BJ (cell line): ENCODE measurements at regions not wholly inside any gene's neighbourhood (a gene's known extent, or its start where the extent isn't known, plus 50 kb on each side); places are given as distances from the start of the nearest gene placed in this dataset.
"Not testable (repeated sequence)": the region's sequence is repeated elsewhere in the genome, so short reads cannot be mapped to it uniquely, and the experiment has no call there.

Experiments
- CTCF ChIA-PET: fragments of 350-600 bp; formaldehyde crosslinking; extraction: SDS; loops from one replicate; lab custom pipeline; 2021; ENCODE audit warnings: antibody characterized with exemption, inconsistent platforms; lab: Yijun Ruan, JAX
- POLR2A ChIA-PET: fragments of 300-600 bp; sonication (Branson Sonifier 250); formaldehyde crosslinking; extraction: SDS; loops from one replicate; lab custom pipeline; 2021; ENCODE audit warnings: antibody characterized with exemption; lab: Charles Lee
- DNase-seq: peaks from one replicate; pipeline ENCODE4 v3.0.0-alpha.2; 2011; ENCODE audit warnings: low read depth
- H3K27me3 ChIP-seq: 2 replicates; pipeline ENCODE4 v1.6.0; 2011; ENCODE audit warnings: low read length; ENCODE audit not compliant: control insufficient read depth, insufficient read depth
- H3K36me3 ChIP-seq: 2 replicates; pipeline ENCODE4 v1.5.1; 2011; ENCODE audit warnings: low read length; ENCODE audit not compliant: control insufficient read depth, insufficient read depth
- H3K4me3 ChIP-seq: 2 replicates; pipeline ENCODE4 v1.5.1; 2011; ENCODE audit warnings: low read depth, mild to moderate bottlenecking, control low read depth, low read length
- TF ChIP-seq, protein P1 (sequence below): IDR thresholded peaks from 2 replicates; pipeline ENCODE4 v1.5.1; 2011; ENCODE audit warnings: low read depth, mild to moderate bottlenecking, control low read depth, inconsistent platforms, low read length, moderate library complexity; ENCODE audit not compliant: insufficient read depth

DNA sequence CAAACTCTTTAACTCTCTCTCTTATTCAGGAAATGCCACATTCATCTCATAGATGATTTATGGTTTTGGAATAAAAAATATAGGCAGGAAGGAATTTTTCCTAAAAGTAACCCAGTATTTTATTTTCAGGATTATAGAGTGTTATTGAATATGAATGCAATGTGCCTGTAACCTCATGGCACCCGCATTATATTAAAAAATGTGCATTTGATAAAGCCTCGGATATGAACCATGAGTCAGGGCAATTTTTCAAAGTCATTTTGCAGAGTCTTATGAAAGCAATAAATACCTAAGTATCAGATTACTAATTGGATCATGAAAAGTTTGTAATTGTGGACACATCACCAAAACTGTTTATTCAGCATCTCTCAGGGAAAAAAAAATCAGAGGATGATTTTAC lies 573.8 kb downstream of the TSN start:
- DNase-seq, result no peak
- H3K4me3 ChIP-seq, result no peak overlapping the region
- ChIA-PET CTCF (no interaction called here), POLR2A (no interaction called here)
- no peaks in the 10 kb centered on the region for H3K27me3 ChIP-seq
- TF ChIP-seq, protein P1, sequence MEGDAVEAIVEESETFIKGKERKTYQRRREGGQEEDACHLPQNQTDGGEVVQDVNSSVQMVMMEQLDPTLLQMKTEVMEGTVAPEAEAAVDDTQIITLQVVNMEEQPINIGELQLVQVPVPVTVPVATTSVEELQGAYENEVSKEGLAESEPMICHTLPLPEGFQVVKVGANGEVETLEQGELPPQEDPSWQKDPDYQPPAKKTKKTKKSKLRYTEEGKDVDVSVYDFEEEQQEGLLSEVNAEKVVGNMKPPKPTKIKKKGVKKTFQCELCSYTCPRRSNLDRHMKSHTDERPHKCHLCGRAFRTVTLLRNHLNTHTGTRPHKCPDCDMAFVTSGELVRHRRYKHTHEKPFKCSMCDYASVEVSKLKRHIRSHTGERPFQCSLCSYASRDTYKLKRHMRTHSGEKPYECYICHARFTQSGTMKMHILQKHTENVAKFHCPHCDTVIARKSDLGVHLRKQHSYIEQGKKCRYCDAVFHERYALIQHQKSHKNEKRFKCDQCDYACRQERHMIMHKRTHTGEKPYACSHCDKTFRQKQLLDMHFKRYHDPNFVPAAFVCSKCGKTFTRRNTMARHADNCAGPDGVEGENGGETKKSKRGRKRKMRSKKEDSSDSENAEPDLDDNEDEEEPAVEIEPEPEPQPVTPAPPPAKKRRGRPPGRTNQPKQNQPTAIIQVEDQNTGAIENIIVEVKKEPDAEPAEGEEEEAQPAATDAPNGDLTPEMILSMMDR, result no peak
- no peaks in the 10 kb centered on the region for H3K36me3 ChIP-seq

DNA sequence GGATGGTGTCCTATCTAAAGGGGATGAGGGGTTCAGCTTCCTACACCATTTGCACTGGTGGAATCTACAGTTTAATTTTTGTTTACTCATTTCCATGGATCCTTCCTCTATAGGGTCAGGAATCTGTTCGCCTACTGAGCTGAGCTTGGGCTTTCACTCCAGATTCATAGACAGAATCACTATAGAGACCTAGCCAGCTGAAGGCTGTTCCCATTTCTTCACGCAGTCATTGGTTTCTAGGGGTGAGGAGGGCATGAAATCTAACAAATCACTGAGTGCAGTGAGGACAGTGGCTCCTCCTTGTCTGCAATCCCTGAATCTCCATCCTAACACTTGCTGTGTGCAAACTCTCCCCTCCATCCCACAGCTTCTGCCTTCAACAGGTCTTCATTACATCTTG lies 578.5 kb downstream of the TSN start:
- H3K36me3 ChIP-seq, result no peaks in the 10 kb centered on the region
- CTCF ChIA-PET, result no interaction called here
- TF ChIP-seq, protein P1, result no peak
- POLR2A ChIA-PET, result no interaction called here
- H3K4me3 ChIP-seq, result no peak overlapping the region
- H3K27me3 ChIP-seq, result no peaks in the 10 kb centered on the region
- no peak for DNase-seq

DNA sequence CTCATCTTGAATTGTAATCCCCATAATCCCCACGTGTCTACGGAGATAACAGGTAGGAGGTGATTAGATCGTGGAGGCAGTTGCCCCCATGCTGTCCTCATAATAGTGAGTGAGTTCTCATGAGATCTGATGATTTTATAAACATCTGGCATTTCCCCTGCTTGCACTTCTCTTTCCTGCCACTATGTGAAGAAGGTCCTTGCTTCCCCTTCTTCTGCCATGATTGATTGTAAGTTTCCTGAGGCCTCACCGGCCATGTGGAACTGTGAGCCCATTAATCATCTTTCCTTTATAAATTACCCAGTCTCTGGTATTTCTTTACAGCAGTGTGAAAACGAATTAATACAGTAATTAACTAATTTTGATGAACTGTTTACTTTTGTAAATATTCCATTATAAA lies 582.5 kb downstream of the TSN start:
- Histone ChIP-seq H3K27me3 (no peaks in the 10 kb centered on the region), H3K4me3 (no peak overlapping the region), H3K36me3 (no peaks in the 10 kb centered on the region)
- POLR2A ChIA-PET, result no interaction called here
- CTCF ChIA-PET, result no interaction called here
- DNase-seq, result no peak
- TF ChIP-seq, protein P1, result no peak

DNA sequence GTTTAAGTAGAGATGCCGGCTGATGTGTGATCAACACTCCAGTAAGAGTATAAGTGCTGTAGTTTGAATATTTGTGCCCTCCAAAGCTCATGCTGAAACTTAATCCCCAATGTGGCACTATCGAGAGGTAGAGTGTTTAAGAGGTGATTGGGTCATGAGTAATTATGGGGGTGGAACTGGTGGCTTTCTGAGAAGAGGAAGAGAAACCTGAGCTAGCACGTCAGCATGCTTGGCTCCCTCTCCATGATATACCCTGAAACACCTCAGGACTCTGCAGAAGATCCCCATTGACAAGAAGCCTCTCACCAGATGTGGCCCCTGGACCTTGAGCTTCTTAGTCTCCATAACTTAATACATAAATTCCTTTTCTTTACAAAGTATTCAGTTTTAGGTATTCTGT lies 584.8 kb downstream of the TSN start:
- CTCF ChIA-PET, result interaction anchor here (0.7 kb wide), 1 partner anchor 461 kb away, joined by 3 read pairs; no protein-coding TSS in a partner anchor
- Histone ChIP-seq H3K27me3 (no peaks in the 10 kb centered on the region), H3K4me3 (no peak overlapping the region), H3K36me3 (no peaks in the 10 kb centered on the region)
- DNase-seq, result no peak
- TF ChIP-seq, protein P1, result no peak
- POLR2A ChIA-PET, result no interaction called here

DNA sequence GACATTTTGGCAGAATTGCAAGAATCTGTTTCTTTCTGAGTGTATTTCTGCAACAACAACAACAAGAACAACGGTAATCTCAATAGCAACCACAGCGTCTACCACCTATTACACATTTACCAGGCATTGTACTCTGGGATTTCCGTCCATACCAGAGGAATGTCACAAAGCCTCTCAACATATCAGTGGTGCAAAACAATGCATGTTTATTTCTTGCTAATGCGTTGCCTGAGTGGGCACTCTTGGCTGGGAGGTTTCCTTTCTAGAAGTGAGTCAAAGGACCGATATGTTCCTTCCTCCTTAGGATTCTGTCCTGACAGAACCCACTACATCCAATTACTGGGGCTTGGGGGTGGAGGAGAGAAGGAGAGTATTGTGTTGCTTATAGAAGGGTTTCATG lies 585.6 kb downstream of the TSN start:
- no peak for DNase-seq
- CTCF ChIA-PET, result no interaction called here
- POLR2A ChIA-PET, result no interaction called here

DNA sequence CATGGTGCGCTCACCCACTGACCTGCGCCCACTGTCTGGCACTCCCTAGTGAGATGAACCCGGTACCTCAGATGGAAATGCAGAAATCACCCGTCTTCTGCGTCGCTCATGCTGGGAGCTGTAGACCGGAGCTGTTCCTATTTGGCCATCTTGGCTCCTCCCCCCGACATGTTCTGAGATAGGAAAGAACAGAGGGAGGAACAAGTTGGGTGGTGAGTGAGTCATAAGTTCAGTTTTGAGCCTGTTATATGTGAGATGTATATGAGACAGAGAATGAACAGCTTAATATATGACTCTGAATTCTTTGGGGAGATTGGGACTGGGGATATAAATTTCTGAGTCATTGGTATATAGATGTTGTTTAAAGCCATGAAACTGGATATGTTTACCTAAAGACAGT lies 596.7 kb downstream of the TSN start:
- H3K27me3 ChIP-seq, H3K36me3 ChIP-seq, POLR2A ChIA-PET, CTCF ChIA-PET, H3K4me3 ChIP-seq, DNase-seq: not testable (repeated sequence)

More for the DNA sequence above, 585.6 kb downstream of the TSN start:
- TF ChIP-seq, protein P1, result no peak
- Histone ChIP-seq H3K4me3 (no peak overlapping the region), H3K27me3 (no peaks in the 10 kb centered on the region), H3K36me3 (no peaks in the 10 kb centered on the region)
